VCaP (cell line): ENCODE measurements at regions not wholly inside any gene's neighbourhood (a gene's known extent, or its start where the extent isn't known, plus 50 kb on each side); places are given as distances from the start of the nearest gene placed in this dataset.

ENCODE experiments used
- H3K27ac ChIP-seq: fragments of 450-650 bp; 2 replicates; pipeline ENCODE4 v1.5.1; 2017
- TF ChIP-seq, protein P1 (sequence below): fragments of 450-650 bp; conservative IDR thresholded peaks from 2 replicates; pipeline ENCODE4 v1.5.1; 2017; ENCODE audit warnings: mild to moderate bottlenecking, moderate library complexity

GRCh38 chr13:83825676-83826075, 56.6 kb downstream of the SLITRK1 start:
- TF ChIP-seq, protein P1, sequence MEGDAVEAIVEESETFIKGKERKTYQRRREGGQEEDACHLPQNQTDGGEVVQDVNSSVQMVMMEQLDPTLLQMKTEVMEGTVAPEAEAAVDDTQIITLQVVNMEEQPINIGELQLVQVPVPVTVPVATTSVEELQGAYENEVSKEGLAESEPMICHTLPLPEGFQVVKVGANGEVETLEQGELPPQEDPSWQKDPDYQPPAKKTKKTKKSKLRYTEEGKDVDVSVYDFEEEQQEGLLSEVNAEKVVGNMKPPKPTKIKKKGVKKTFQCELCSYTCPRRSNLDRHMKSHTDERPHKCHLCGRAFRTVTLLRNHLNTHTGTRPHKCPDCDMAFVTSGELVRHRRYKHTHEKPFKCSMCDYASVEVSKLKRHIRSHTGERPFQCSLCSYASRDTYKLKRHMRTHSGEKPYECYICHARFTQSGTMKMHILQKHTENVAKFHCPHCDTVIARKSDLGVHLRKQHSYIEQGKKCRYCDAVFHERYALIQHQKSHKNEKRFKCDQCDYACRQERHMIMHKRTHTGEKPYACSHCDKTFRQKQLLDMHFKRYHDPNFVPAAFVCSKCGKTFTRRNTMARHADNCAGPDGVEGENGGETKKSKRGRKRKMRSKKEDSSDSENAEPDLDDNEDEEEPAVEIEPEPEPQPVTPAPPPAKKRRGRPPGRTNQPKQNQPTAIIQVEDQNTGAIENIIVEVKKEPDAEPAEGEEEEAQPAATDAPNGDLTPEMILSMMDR, result no peak
- no peak overlapping the region for H3K27ac ChIP-seq

- TF ChIP-seq, protein P1, result no peak
These were observed 57.7 kb downstream of the SLITRK1 start for GRCh38 chr13:83824560-83824959.

DNA sequence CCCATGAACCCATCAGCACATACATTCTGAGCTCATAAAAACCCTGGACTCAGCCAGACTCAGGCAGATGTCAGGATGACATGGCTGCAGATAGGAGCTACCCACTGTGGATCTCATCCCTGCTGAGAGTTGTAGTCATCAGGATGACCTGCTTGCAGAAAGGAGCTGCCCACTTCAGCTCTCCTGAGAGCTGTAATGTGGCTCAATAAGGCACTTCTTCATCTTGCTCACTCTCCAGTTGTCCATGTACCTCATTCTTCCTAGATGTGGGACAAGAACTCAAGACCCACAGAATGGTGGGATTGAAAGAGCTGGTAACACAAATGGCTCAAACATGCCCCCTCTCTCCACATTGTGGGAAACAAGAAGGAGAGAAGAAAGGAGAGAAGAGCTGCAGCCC, 58.2 kb downstream of the SLITRK1 start:
- TF ChIP-seq, protein P1, result no peak
- H3K27ac ChIP-seq, result no peak overlapping the region

More at GRCh38 chr13:83824560-83824959, 57.7 kb downstream of the SLITRK1 start:
- no peak overlapping the region for H3K27ac ChIP-seq

DNA sequence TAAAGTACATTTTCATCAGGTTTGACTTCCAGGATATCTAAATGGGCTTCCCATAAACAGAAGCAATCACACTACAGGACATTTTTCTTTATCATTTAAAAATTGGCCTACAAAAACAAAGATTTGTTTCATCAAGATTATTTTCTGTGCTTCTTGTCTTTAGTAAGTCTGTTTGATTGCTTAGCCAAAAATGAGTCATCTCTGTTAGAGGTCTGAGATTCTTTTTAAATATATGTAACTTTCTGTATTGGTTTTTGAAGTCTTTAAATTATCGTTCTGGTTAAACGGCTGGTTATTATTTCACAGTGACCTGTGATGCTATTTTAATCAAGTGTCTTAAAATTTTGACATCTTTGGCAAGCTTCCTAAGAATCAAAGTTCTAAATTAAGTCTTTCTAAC, 62.7 kb downstream of the SLITRK1 start:
- no peak overlapping the region for H3K27ac ChIP-seq
- TF ChIP-seq, protein P1, result no peak

GRCh38 chr13:83819156-83819555, 63.1 kb downstream of the SLITRK1 start:
- TF ChIP-seq, protein P1, result no peak
- H3K27ac ChIP-seq, result no peak overlapping the region

DNA sequence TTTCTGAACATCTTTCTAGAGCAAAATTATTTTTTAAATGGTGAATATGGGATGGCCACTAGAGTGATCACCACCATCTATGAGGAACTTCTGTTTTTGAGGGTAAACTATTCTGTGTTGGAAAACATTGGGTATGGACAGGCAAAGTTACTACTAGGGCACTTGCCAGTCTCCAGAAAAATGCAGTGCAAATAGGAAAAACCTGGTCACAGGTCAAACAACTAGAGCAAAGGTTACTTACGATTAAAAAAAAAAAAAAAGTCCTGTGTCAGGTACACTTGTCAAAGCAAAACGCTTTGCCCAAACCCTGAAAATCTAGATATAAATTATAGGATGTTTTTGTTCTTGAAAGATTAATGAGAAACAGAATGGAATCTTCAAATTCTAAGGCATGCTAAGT, 66.2 kb downstream of the SLITRK1 start:
- no peak overlapping the region for H3K27ac ChIP-seq
- TF ChIP-seq, protein P1, result no peak

DNA sequence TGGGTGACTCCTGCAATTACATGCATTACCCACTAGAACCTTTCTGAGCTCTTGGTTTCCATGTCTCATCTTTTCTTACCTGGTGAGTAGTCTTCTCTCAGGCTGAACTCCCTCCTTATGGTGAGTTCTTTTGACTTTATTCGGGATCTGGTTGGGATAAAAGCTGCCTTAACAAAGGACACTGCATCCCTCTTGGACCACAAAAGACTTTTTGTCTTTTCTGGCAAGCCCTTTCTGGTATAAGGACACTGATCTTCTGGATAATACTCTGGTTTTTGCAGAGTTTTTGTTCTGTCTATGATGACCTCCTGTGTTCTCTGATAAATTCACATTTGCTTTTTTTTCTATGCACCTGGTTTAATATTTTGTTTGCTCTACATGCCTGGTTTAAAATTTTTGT, 66.7 kb downstream of the SLITRK1 start:
- no peak overlapping the region for H3K27ac ChIP-seq
- TF ChIP-seq, protein P1, result no peak

DNA sequence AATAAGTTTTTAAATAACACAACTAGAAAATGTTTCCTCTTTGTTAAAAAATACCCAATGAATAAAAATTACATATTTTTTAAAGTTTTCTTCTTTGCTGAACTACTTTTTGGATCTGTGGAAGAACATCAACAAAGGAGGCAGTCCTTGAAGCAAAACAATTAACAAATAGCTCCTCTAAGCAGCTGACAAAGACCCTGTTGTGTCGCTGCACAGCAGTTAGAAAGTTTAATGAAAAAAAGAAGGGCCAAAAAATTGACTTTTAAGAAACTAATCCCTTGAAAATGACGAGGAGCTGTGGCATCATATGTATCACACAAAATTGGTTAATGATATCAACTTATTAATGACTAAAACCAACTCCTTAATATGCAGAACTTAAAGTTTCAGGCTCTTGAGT, 72.1 kb downstream of the SLITRK1 start:
- no peak overlapping the region for H3K27ac ChIP-seq
- TF ChIP-seq, protein P1, result no peak
